GM18519 (cell line): ENCODE measurements at regions not wholly inside any gene's neighbourhood (a gene's known extent, or its start where the extent isn't known, plus 50 kb on each side); places are given as distances from the start of the nearest gene placed in this dataset.
"Not testable (repeated sequence)": the region's sequence is repeated elsewhere in the genome, so short reads cannot be mapped to it uniquely, and the experiment has no call there.

Experiments
- ATAC-seq: cut with Tn5 transposase; IDR thresholded peaks from one replicate; pipeline ENCODE4 v1.9.1; 2021; ENCODE audit warnings: mild to moderate bottlenecking, moderate library complexity; ENCODE audit not compliant: unreplicated experiment, low FRiP score

GRCh38 chr2:175834477-175834876 is 167.6 kb downstream of the LNPK start:
- no peak for ATAC-seq

DNA sequence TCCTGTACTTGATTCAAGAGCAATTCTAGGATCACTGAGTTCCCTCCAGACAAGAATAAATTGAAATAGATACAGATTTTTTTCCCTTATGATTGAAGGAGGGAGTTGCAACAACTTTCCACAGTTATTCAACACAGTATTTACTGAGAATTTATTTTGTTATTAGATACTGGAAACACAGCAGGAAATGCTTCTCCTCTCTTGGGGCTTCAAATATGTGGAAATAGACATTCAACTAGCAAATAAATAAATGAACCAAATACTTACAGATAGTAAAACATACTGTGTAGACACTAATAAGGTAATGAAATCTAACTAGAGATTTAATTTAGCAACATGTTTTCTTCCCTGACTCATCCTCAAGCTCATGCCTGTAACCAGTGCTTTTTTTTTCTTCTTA is 169.2 kb downstream of the LNPK start:
- no peak for ATAC-seq

- ATAC-seq: no peak
These were observed 172.3 kb downstream of the LNPK start for GRCh38 chr2:175829741-175830140.

GRCh38 chr2:175827856-175828255 is 174.2 kb downstream of the LNPK start:
- ATAC-seq: no peak

- ATAC-seq: no peak
These were observed 177.8 kb downstream of the LNPK start for GRCh38 chr2:175824243-175824642.

DNA sequence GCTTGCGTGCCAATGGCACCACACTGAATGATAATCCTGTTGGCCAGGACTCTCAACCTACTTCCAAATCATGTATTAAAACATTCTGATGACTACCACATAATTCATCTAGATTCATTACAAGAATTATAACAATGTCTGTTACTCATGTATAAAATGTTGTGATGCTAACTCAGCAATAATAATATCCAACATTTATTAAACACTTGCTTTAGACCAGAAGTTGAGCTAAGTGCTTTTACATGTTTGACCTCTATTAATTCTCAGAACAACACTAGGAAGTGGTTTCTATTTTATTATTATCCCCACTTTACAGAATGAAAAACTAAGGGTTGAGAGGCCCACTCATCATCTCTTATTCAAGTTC is 178.4 kb downstream of the LNPK start:
- ATAC-seq: no peak

DNA sequence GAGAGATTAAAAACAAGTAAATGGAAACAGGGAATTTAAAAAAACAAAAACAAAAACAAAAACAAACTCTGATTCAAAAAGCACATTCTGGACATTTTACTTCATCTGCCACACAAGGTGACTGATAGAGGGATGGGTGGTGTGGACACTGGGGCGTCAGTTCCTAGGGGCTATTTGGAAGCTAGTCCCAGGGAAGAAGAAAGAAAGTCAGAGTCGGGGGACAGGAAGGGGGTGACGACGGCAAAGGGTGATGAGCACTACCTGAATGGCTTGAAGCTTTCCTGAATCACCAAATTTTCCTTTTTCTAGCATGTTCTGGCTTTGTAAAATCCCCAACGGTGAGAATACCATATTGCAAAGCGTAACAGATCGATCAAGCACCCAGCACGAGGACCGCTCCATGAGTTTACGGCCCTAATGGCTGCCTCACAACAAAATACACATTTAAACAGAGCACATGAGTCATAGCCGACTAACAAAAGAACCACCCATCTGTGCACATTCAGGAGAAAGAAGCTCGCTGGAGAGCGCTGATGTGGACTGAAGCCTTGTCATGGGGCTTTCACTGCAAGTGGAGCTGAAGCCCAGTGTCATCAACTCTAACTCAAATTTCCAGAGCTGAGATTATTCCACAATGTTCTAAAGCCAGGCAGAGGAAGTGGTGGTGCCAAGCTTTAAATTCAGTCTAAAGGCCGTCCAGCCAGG is 178.9 kb downstream of the LNPK start:
- no peak for ATAC-seq

DNA sequence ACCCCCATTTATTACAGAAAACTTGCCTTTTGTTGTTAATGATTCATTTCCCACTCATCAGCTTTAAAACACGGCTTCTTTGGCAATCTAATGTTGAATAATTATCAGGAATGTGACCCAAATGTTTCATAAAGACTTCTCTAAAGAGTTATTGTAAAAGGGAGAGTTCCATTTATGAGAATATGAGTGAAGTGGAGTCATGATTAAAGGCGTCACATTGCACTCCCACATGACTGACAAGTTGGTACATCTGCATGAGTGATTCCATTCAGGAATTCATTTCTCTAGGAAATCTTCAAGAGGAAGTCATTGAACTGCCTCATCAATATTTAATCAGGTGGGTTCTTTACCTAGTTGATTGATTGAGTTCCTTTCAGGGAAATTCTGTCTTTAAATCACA is 184.8 kb downstream of the LNPK start:
- ATAC-seq: no peak

DNA sequence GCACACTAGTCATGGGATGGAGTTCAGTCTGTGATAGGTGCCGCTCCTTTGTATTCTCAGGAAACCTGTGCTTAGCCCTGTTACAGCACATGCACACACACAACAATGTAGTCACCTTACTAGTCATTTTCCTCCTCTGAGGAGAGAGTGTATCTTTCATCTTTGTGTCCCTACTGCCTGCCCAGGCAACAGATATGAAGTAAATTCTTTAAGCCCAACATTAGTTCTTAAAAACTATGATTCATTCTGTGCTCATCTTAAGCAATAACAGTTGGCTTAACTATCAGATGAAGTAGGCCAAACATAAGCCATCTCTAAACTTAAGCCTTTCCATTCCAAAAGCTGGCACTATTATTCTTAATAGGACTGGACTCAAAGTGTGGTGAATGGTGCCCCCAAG is 186.5 kb downstream of the LNPK start:
- ATAC-seq: no peak

DNA sequence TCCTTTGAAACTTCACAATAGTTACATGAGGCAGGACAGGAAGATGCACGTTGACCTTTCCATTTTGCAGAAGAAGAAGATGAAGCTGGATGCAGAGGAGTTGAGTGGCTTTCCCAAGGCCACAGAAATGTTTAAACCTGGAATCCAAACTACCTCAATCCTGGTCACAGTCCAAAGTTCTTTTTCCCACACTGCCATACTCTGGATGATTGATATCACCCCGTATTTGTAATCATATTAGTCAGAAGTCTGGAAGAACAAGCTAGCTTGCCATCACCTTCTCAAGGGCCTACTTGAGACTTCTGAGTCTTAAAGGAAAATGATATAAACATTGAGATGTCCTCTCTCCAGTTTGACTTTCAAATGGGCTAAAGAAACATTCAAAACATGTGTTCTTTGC is 190.1 kb downstream of the LNPK start:
- ATAC-seq: no peak

DNA sequence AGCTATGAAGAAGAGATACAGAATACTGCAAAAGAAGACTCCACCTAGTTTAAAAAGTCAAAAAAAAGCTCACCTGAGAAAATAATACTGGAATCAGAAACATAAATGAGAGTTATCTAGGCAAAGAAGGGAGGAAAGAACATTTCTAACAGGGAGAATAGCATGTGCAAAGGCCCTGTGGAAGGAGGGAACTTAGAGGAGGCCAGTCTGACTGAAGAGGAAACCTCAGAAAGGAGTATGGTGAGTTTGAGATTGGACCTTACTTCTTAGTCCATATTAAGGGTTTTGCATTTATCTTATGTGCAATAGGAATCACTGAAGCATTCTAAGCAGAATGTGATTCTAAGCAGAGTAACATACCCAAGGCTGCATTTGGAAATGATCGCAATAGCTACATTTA is 193.2 kb downstream of the LNPK start:
- ATAC-seq: no peak

DNA sequence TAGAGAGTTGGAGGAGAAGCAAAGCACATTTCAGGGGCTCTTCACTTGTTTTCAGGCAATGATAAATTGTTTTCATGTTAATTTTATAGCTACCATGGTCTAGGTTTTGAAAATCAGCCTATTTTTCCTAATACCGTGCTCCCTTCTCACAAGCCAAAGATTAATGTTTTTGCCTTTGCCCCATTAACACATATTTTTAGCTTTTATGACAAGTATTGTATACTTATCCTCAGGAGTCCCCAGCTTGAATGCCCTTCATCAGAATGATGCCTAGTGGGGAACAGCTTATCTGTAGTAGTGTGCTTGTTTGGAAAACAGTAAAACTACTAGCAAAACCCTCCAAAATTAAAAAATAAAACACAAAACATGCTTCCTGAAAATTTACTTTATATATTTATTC is 194.0 kb downstream of the LNPK start:
- ATAC-seq: no peak

- ATAC-seq: no peak
These were observed 194.8 kb downstream of the LNPK start for GRCh38 chr2:175807031-175807873.

- ATAC-seq: no peak
These were observed 195.5 kb downstream of the LNPK start for GRCh38 chr2:175806570-175806969.

DNA sequence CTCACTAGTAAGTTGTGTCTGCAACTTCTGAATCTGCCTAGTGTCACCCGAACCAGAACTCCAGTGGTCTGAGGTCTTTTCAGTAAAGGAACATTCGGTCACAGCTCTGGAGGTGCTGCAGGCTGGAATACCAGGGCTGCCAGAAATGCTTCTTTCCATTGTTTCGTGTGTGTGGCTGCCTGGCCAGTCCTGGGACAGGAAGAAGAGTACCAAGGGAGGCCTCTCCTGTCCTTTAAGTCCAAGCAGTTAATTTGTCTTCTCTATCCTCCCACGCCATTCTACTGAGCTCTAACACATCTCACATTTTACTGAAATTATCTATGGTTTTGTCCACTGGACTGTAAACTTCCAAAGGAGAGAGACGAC is 196.0 kb downstream of the LNPK start:
- no peak for ATAC-seq

DNA sequence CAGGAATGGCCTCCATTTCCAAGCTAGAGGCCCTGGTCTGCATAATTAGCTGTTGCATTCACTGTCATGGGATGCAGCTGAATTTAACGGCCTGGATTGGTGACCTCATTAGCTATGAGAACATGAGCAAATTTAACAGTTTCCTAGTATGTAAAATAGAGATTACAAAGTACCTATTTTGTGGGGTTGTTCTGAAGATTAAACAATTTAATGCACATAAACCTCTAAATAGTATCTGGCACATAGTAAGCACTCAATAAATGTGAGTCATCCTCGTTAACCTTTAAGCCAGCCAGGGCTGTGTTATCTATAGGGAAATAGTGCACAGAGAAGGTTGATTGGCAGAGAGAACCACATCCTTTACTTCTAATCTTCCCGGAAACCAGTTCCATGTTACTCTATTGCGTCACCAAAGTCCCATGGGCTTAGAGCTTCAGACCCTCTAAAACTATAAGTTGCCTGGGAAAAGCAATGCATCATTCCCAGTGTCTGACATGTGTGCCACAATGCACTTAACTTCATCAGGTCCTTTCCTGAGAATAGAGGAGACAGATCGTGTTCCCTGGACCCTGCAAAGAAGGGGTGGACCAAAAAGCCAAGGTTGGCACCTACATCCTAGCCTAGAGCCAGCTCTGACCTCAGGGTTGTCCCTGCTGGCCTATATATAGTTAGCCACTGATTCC is 196.5 kb downstream of the LNPK start:
- no peak for ATAC-seq

GRCh38 chr2:175804122-175804521 is 197.9 kb downstream of the LNPK start:
- ATAC-seq: no peak

GRCh38 chr2:175796422-175796821 is 205.6 kb downstream of the LNPK start:
- ATAC-seq: not testable (repeated sequence)

GRCh38 chr2:175793648-175794047 is 208.4 kb downstream of the LNPK start:
- ATAC-seq: no peak

- no peak for ATAC-seq
These were observed 209.2 kb downstream of the LNPK start for GRCh38 chr2:175792881-175793280.

DNA sequence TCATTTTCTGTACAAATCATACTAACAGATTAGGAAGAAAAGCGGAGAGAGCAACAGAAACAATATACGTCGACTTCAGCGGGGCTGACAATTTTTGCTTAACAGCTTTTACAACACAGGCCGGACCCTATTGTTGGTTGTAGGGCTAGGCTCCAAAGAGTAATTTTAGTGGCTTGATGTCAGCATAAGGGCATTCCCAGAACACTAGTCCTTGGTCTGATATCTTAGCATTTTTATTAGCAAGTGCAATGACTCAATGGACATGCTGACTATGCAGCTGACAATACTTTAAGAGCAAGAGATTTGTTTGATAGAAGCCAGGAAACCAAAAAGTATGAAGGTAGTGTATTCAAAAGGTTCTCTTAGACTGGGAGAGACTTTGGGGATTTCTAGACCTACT is 209.9 kb downstream of the LNPK start:
- ATAC-seq: no peak
